B cell (primary cell): ENCODE measurements at regions not wholly inside any gene's neighbourhood (a gene's known extent, or its start where the extent isn't known, plus 50 kb on each side); places are given as distances from the start of the nearest gene placed in this dataset.

Experiments used
- ATAC-seq: fragments of 200-7000 bp; cut with Tn5 transposase; one replicate; pipeline ENCODE4 v1.10.0; 2021; ENCODE audit warnings: low read depth, mild to moderate bottlenecking, moderate number of reproducible peaks, moderate library complexity
- CTCF ChIA-PET: fragments of 350-600 bp; sonication (Branson Sonifier 250); formaldehyde crosslinking; loops from one replicate; lab custom pipeline; 2021; ENCODE audit warnings: antibody characterized with exemption, inconsistent platforms; lab: Charles Lee
- POLR2A ChIA-PET: fragments of 350-600 bp; sonication (Branson Sonifier 250); formaldehyde crosslinking; loops from one replicate; lab custom pipeline; 2021; ENCODE audit warnings: antibody characterized with exemption; lab: Charles Lee
- DNase-seq: peaks from one replicate; pipeline ENCODE4 v3.0.0; 2013
- H2AFZ ChIP-seq: 2 replicates; pipeline ENCODE4 v1.6.1; 2012; ENCODE audit warnings: mild to moderate bottlenecking, low read depth, low read length; ENCODE audit not compliant: insufficient read depth, poor library complexity, severe bottlenecking
- H3K27ac ChIP-seq, 2 donors: 1 replicate in 1 of 2; 2 replicates in 1 of 2; pipeline ENCODE4 v1.5.1; 2012 to 2013; ENCODE audit warnings: low read length in 2 of 2, mild to moderate bottlenecking in 2 of 2, moderate library complexity in 1 of 2
- H3K27me3 ChIP-seq, 4 experiments: fragments of 200-600 bp in 1 of 4; sonication (generic) in 1 of 4; replicated peaks in 1 of 4; 1 replicate in 2 of 4; 2 replicates in 2 of 4; pipeline versions ENCODE4 v1.6.1 to v1.7.0; 2013 to 2016; ENCODE audit warnings: low read length in 3 of 4, mild to moderate bottlenecking in 2 of 4, mixed read lengths in 1 of 4, moderate library complexity in 1 of 4; ENCODE audit not compliant: insufficient read depth in 4 of 4, control insufficient read depth in 3 of 4; ENCODE audit errors: control extremely low read depth in 1 of 4
- H3K36me3 ChIP-seq, 2 experiments: replicated peaks in 1 of 2; 1 replicate in 1 of 2; 2 replicates in 1 of 2; pipeline versions ENCODE4 v1.6.1 to v1.7.1; 2013; ENCODE audit warnings: low read length in 1 of 2; ENCODE audit not compliant: insufficient read depth in 2 of 2, control insufficient read depth in 1 of 2; ENCODE audit errors: control extremely low read depth in 1 of 2, extremely low read depth in 1 of 2
- H3K4me1 ChIP-seq, 2 donors: fragments of 200-600 bp in 1 of 2; sonication (generic) in 1 of 2; 1 replicate in 1 of 2; 2 replicates in 1 of 2; pipeline versions ENCODE4 v1.5.1 to v1.6.1; 2013 to 2017; ENCODE audit warnings: low read length in 2 of 2; ENCODE audit not compliant: control insufficient read depth in 2 of 2, insufficient read depth in 2 of 2
- H3K4me2 ChIP-seq: replicated peaks from 2 replicates; pipeline ENCODE3; 2012; ENCODE audit warnings: mild to moderate bottlenecking, low read depth, low read length; ENCODE audit not compliant: poor library complexity, severe bottlenecking
- H3K4me3 ChIP-seq, 5 experiments: fragments of 200-600 bp in 1 of 5; sonication (generic) in 1 of 5; 1 replicate in 3 of 5; 2 replicates in 2 of 5; pipeline versions ENCODE4 v1.5.1 to v1.7.0; 2011 to 2016; ENCODE audit warnings: low read length in 4 of 5, mild to moderate bottlenecking in 4 of 5, low read depth in 2 of 5, control low read depth in 1 of 5, moderate library complexity in 1 of 5; ENCODE audit not compliant: insufficient read depth in 1 of 5; ENCODE audit errors: control extremely low read depth in 1 of 5, extremely low read depth in 1 of 5
- H3K79me2 ChIP-seq: fragments of 200-600 bp; sonication (generic); one replicate; pipeline ENCODE4 v1.6.0; 2016; ENCODE audit warnings: low read length; ENCODE audit not compliant: control insufficient read depth, insufficient read depth
- H3K9ac ChIP-seq: fragments of 200-600 bp; sonication (generic); 2 replicates; pipeline ENCODE4 v1.6.1; 2017; ENCODE audit warnings: mild to moderate bottlenecking, low read length, moderate library complexity
- H3K9me3 ChIP-seq, 3 donors: one replicate each; pipeline versions ENCODE4 v1.6.1 to v1.7.1; 2013; ENCODE audit warnings: low read length in 2 of 3; ENCODE audit not compliant: control insufficient read depth in 2 of 3, insufficient read depth in 1 of 3; ENCODE audit errors: control extremely low read depth in 1 of 3
- H4K20me1 ChIP-seq: 2 replicates; pipeline ENCODE4 v1.6.0; 2012; ENCODE audit warnings: mild to moderate bottlenecking, low read length; ENCODE audit not compliant: insufficient read depth, control insufficient read depth, poor library complexity, severe bottlenecking
- H3K27ac Mint-ChIP-seq: one replicate; pipeline ENCODE4 v1.8.0; 2021; ENCODE audit warnings: mixed read lengths
- H3K27me3 Mint-ChIP-seq: one replicate; pipeline ENCODE4 v1.8.0; 2021; ENCODE audit warnings: mixed read lengths
- H3K4me1 Mint-ChIP-seq: one replicate; pipeline ENCODE4 v1.8.0; 2021; ENCODE audit warnings: mixed read lengths
- H3K4me3 Mint-ChIP-seq: one replicate; pipeline ENCODE4 v1.8.0; 2021; ENCODE audit warnings: mixed read lengths
- H3K9me3 Mint-ChIP-seq: one replicate; pipeline ENCODE4 v1.8.0; 2022; ENCODE audit warnings: mixed read lengths; ENCODE audit not compliant: insufficient read depth
- CTCF ChIP-seq: fragments of 200-600 bp; IDR thresholded peaks from one replicate; pipeline ENCODE4 v1.8.0; 2022; ENCODE audit warnings: antibody characterized with exemption, mild to moderate bottlenecking
- EZH2 ChIP-seq: IDR thresholded peaks from 2 replicates; pipeline ENCODE4 v1.6.1; 2012; ENCODE audit warnings: borderline replicate concordance, low read depth, mild to moderate bottlenecking, moderate library complexity, low read length; ENCODE audit not compliant: insufficient read depth, poor library complexity, severe bottlenecking
- WGBS: methylation state at CpG from one replicate; pipeline ENCODE4 v1.1.5; 2013; ENCODE audit warnings: missing lambda C conversion rate; ENCODE audit not compliant: insufficient coverage; 5-methylcytosine and 5-hydroxymethylcytosine counted together
- intact Hi-C: fragments of 100-400 bp; cut with micrococcal nuclease; formaldehyde crosslinking; loops from one replicate; pipeline ENCODE4 v1.10.0; 2022

- Histone ChIP-seq H3K27ac (no peak overlapping the region), H3K4me2 (no peak overlapping the region), H2AFZ (no peak overlapping the region), H4K20me1 (no peaks in the 10 kb centered on the region), H3K27me3 (no peaks in the 10 kb centered on the region), H3K9me3 (no peaks in the 10 kb centered on the region), H3K36me3 (no peaks in the 10 kb centered on the region), H3K9ac (no peak overlapping the region), H3K4me1 (no peaks in the 10 kb centered on the region), H3K4me3 (no peak overlapping the region), H3K79me2 (no peaks in the 10 kb centered on the region)
- Mint-ChIP-seq H3K9me3 (no peaks in the 10 kb centered on the region), H3K4me1 (no peaks in the 10 kb centered on the region), H3K4me3 (no peak overlapping the region), H3K27me3 (peaks cover 14% of the 10 kb centered on the region), H3K27ac (no peak overlapping the region)
- ChIA-PET POLR2A (no interaction called here), CTCF (no interaction called here)
- DNase-seq (no peak), ATAC-seq (no peak)
- intact Hi-C loops = no loop called here
- 98% methylated on average over 8 of the region's 11 CpGs for WGBS
- TF ChIP-seq EZH2 = no peak
- no peak for TF ChIP-seq CTCF
These were observed 55.6 kb downstream of the SOWAHC start for GRCh38 chr2:109669731-109670130.

GRCh38 chr2:109670556-109671411 lies 56.6 kb downstream of the SOWAHC start:
- no peak overlapping the region for H3K4me2 ChIP-seq
- ATAC-seq = no peak
- 91% methylated on average over 8 of the region's 8 CpGs for WGBS
- no peaks in the 10 kb centered on the region for H4K20me1 ChIP-seq
- no peak overlapping the region for H3K4me3 Mint-ChIP-seq
- no peak for DNase-seq
- H3K79me2 ChIP-seq = no peaks in the 10 kb centered on the region
- no peak overlapping the region for H3K27ac ChIP-seq
- ChIA-PET POLR2A (no interaction called here), CTCF (no interaction called here)
- no peak overlapping the region for H2AFZ ChIP-seq
- no peak overlapping the region for H3K4me3 ChIP-seq
- peaks cover 14% of the 10 kb centered on the region for H3K27me3 Mint-ChIP-seq
- TF ChIP-seq EZH2 (no peak), CTCF (no peak)
- intact Hi-C loops = no loop called here
- H3K4me1 ChIP-seq = no peaks in the 10 kb centered on the region
- no peak overlapping the region for H3K27ac Mint-ChIP-seq
- H3K4me1 Mint-ChIP-seq = no peaks in the 10 kb centered on the region
- H3K9ac ChIP-seq = no peak overlapping the region
- no peaks in the 10 kb centered on the region for H3K27me3 ChIP-seq
- H3K36me3 ChIP-seq = no peaks in the 10 kb centered on the region
- H3K9me3 Mint-ChIP-seq = no peaks in the 10 kb centered on the region
- no peaks in the 10 kb centered on the region for H3K9me3 ChIP-seq
